NCI-H446 (cell line): ENCODE measurements at regions not wholly inside any gene's neighbourhood (a gene's known extent, or its start where the extent isn't known, plus 50 kb on each side); places are given as distances from the start of the nearest gene placed in this dataset.
A peak's percentile ranks its signal among the peaks of the same experiment; 100 is the strongest.

Experiments
- DNase-seq, 2 experiments: peaks; one replicate each; lab custom pipeline; 2025; lab: John Stamatoyannopoulos, UW

GRCh38 chr12:24280056-24280842, 330.8 kb upstream of the SOX5 start:
- no peak for DNase-seq

- DNase-seq, result no peak
These were observed 329.4 kb upstream of the SOX5 start for GRCh38 chr12:24278832-24279231.

GRCh38 chr12:24270965-24271364, 321.5 kb upstream of the SOX5 start:
- no peak for DNase-seq

GRCh38 chr12:24270464-24270863, 321.0 kb upstream of the SOX5 start:
- no peak for DNase-seq

- DNase-seq, result no peak
These were observed 319.3 kb upstream of the SOX5 start for GRCh38 chr12:24268663-24269186.

GRCh38 chr12:24266982-24267381, 317.5 kb upstream of the SOX5 start:
- DNase-seq, result no peak

DNA sequence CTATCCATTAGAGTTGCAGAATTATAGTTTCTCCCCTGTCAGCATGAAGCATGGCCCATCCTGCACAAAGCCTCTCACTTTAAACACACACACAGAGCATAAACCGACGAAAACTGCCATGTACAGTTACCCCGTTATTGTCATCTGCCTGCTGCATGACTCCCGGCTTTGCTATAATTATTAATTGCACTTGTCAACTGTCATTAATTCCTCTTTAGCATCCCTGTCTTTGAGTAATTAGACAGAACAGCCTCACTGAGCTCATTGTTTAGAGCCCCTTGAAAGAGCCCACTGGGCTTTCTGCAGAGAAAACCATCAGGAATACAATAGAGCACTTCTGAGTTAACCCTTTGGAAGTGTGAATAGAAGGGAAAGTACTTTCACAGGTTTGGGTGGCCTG, 307.2 kb upstream of the SOX5 start:
- DNase-seq, result no peak

DNA sequence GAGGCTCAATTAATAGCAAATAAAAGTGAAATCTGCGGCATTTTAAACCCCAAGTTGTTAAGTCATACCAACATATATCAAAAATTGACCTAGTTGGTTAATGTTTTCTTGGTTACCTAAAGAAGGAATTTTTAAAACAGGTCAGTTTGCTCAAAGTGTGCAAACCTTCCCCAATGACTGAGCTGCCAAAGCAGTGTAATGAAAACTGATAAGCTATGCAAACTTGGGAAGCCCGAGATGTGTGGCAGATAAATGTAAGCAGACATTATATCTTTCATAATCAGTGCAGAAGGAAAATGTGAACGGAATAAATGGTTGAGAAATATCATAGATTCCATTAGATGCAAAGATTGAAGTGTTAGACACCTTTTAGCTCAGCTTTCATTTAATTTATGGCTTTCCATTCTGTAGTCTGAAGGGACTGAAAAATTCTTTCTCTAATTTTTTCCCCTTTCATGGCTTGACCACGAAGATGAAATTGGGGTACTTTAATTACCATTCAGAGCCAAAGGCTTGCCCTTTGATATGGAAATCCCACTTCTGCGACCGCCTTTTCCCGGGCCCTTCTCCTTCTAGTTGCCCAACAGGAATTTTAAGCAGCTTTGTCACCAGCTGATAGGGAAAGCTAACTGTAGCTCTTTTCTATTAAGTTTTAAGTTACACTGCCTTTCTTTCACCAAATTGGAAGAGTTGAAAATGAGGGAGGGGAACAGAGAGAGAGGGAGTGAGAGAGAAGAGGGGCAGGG, 306.6 kb upstream of the SOX5 start:
- no peak for DNase-seq

DNA sequence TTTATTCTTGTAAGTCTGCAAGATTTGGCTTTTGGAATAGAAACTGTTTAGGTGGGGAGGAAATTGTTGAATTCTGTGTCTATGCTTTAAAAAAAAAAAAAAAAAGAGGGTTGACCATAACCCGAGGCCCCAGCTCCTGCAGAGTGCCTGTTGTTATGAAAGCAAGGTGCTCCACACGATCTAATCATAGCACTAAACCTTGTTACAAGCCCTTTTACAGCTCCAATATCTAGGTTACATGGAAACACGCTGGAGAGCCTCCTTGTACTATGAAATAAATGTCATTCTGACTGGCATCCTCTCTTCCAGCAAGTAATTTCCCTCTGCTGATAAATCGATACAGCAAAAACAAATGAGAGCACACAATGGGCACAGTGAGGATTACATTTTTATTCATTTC, 303.1 kb upstream of the SOX5 start:
- no peak for DNase-seq

GRCh38 chr12:24246934-24247333, 297.5 kb upstream of the SOX5 start:
- no peak for DNase-seq

- no peak for DNase-seq
These were observed 296.9 kb upstream of the SOX5 start for GRCh38 chr12:24246376-24246775.

DNA sequence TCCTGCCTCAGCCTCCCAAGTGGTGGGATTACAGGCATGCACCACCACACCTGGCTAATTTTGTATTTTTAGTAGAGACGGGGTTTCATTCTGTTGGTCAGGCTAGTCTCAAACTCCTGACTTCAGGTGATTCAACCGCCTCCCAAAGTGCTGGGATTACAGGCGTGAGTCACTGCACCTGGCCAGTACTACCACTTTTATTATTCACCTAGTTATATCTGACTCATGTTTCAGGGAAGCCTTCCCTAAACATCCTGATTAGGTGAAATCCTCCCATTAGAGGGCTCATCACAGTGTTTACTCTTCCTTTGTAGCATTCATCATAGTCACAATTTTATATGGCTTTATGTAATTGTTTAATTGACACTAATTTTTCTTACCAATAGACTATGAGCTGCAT, 295.3 kb upstream of the SOX5 start:
- DNase-seq, result no peak

GRCh38 chr12:24244231-24244630, 294.8 kb upstream of the SOX5 start:
- DNase-seq, result no peak

DNA sequence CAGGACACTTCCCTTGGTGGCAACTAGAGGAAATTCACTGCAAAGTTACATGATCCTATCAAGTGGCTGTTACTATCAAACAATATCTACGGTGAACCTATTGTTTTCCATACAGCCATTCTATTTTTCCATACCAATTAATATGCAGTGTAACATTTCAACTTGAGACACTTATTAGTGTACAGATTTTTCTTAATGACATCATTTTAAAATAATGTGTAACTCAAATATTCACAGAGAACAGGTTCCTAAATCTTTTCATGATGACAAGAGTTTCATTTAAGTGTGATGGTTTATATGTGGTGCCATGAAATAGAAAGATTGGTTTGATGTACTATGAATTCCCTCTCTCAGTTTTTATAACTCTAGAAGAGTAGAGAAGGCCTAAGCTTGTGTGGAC, 291.2 kb upstream of the SOX5 start:
- DNase-seq, result no peak

GRCh38 chr12:24233519-24234246, 284.2 kb upstream of the SOX5 start:
- DNase-seq, result no peak

- DNase-seq, result no peak
These were observed 283.1 kb upstream of the SOX5 start for GRCh38 chr12:24232531-24232930.

DNA sequence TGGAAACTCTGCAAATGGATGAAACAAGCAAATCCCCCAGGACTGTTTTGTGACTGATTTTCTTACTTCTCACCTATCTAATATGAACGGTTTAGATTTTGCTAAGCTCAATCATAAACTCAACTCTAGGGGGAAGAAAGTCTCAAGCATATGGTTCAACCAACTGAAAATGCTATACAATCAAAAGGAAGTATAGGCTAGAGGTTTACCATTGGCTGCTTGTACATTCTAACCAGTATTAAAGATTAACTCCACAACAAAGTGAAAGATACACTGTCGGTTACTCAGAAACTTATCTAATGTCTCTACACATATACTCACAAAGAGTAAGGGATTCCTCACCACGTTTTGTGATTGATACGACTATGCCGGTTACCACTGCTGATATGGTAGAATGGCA, 281.8 kb upstream of the SOX5 start:
- no peak for DNase-seq

DNA sequence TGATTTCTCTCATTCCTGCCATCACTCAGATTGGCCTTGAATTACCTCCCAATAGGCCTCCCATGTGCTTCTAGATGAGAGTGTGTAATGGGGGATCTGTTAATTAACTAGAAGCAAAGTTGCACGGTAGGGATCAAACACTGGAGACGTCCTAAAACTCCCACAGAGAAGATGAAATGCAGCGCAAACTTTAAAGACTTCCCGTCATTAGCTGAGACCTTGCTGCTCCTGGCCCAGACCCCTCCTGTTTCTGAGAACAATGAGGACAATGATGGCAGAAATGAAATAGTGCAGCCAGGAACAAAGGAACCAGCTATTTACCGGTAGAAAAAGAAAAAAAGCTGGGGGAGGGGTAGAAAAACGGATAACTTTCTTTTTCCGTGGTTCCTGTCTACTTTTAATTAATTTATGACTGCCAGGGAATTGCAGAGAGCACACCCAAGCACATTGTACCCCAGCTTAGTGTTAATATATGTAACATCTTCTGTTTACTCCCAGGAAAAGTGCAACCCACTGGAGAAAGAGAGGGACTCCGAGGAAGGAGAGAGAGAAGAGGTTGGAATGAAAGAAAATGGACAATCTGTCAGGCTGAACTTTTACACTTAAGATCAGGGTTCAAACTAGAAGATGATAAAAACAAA, 280.7 kb upstream of the SOX5 start:
- DNase-seq, result no peak

DNA sequence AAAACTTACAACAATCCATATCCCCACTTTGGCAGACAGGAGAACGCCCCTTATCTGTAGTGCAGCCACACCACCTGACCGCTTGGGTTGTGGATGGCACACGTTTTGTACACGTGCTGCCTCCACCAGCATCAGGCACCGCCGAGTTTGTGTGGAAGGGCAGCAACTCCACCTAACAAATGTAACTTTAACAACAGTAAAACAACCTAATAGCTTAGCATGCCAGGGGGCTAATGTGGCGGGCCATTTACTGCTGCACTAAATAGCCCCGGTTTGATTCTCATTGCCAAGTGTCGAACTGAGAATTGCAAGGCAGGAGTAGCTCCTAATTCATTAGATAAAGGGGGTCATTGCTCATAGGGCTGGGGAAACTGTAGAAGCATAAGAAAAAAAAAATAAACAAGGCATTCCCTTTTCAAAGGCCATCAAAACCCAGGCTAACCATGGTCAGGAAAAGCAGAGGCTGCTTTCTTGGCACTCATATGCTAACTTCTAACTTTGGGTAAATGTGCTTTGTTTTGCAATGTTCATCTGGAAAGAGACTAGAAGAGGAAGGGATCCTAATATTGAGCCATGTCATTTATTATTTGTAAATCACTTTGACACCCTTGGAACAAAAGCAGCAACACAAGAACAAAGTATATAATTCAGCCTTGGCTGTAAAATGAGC, 279.7 kb upstream of the SOX5 start:
- DNase-seq, result no peak

- DNase-seq, result peak in 1 of 2 experiments; percentile 22
These were observed 278.9 kb upstream of the SOX5 start for GRCh38 chr12:24228371-24228770.

- DNase-seq, result no peak
These were observed 278.1 kb upstream of the SOX5 start for GRCh38 chr12:24227551-24227950.
